ENCODE measurements at regions not wholly inside any gene's neighbourhood (a gene's known extent, or its start where the extent isn't known, plus 50 kb on each side); places are given as distances from the start of the nearest gene placed in this dataset.

GRCh38 chr20:62561948-62562347 is 80.4 kb upstream of the SLCO4A1 start:
- no peak for DNase-seq (ENCODE audit: low read depth)

GRCh38 chr20:62562831-62563230 is 79.5 kb upstream of the SLCO4A1 start:
- DNase-seq (ENCODE audit: low read depth), result no peak

GRCh38 chr20:62563561-62563960 is 78.7 kb upstream of the SLCO4A1 start:
- no peak for DNase-seq (ENCODE audit: low read depth)

- no peak for DNase-seq (ENCODE audit: low read depth)
Measured at GRCh38 chr20:62564456-62565245, 77.7 kb upstream of the SLCO4A1 start.

GRCh38 chr20:62566266-62566665 is 76.0 kb upstream of the SLCO4A1 start:
- no peak for DNase-seq (ENCODE audit: low read depth)

- DNase-seq (ENCODE audit: low read depth), result no peak
Measured at GRCh38 chr20:62566771-62567170, 75.5 kb upstream of the SLCO4A1 start.

- DNase-seq (ENCODE audit: low read depth), result no peak
Measured at GRCh38 chr20:62567246-62568044, 74.9 kb upstream of the SLCO4A1 start.

GRCh38 chr20:62568045-62568389 is 74.3 kb upstream of the SLCO4A1 start:
- DNase-seq (ENCODE audit: low read depth), result no peak

- DNase-seq (ENCODE audit: low read depth), result no peak
Measured at GRCh38 chr20:62569615-62570014, 72.7 kb upstream of the SLCO4A1 start.

- DNase-seq (ENCODE audit: low read depth), result no peak
Measured at GRCh38 chr20:62570403-62570802, 71.9 kb upstream of the SLCO4A1 start.

- no peak for DNase-seq (ENCODE audit: low read depth)
Measured at GRCh38 chr20:62570897-62571668, 71.2 kb upstream of the SLCO4A1 start.

GRCh38 chr20:62571669-62572344 is 70.5 kb upstream of the SLCO4A1 start:
- no peak for DNase-seq (ENCODE audit: low read depth)

- DNase-seq (ENCODE audit: low read depth), result no peak
Measured at GRCh38 chr20:62572980-62573379, 69.3 kb upstream of the SLCO4A1 start.

GRCh38 chr20:62573817-62574216 is 68.5 kb upstream of the SLCO4A1 start:
- no peak for DNase-seq (ENCODE audit: low read depth)

GRCh38 chr20:62574230-62574993 is 67.9 kb upstream of the SLCO4A1 start:
- DNase-seq (ENCODE audit: low read depth), result no peak

- no peak for DNase-seq (ENCODE audit: low read depth)
Measured at GRCh38 chr20:62575976-62576722, 66.2 kb upstream of the SLCO4A1 start.

GRCh38 chr20:62576815-62577489 is 65.4 kb upstream of the SLCO4A1 start:
- no peak for DNase-seq (ENCODE audit: low read depth)

- DNase-seq (ENCODE audit: low read depth), result no peak
Measured at GRCh38 chr20:62577490-62577836, 64.8 kb upstream of the SLCO4A1 start.

- no peak for DNase-seq (ENCODE audit: low read depth)
Measured at GRCh38 chr20:62578294-62578897, 63.9 kb upstream of the SLCO4A1 start.

Measured in LHCN-M2 (cell line).